CD14-positive monocyte (primary cell): ENCODE measurements at regions not wholly inside any gene's neighbourhood (a gene's known extent, or its start where the extent isn't known, plus 50 kb on each side); places are given as distances from the start of the nearest gene placed in this dataset.

Source experiments
- DNase-seq, 3 donors: peaks; one replicate each; pipeline ENCODE4 v3.0.0-alpha.2; 2011 to 2022
- H2AFZ ChIP-seq: 2 replicates; pipeline ENCODE4 v1.6.0; 2012; ENCODE audit warnings: mild to moderate bottlenecking, low read depth, low read length, inconsistent platforms; ENCODE audit not compliant: insufficient read depth, poor library complexity, severe bottlenecking
- H3K27ac ChIP-seq, 2 donors: 1 replicate in 1 of 2; 2 replicates in 1 of 2; pipeline ENCODE4 v1.5.1; 2012 to 2013; ENCODE audit warnings: low read length in 2 of 2, control low read depth in 1 of 2, inconsistent platforms in 1 of 2, low read depth in 1 of 2, mild to moderate bottlenecking in 1 of 2
- H3K27me3 ChIP-seq, 2 donors: one replicate each; pipeline versions ENCODE4 v1.6.0 to v1.6.1; 2011 to 2013; ENCODE audit warnings: low read length in 2 of 2; ENCODE audit not compliant: control insufficient read depth in 2 of 2, insufficient read depth in 2 of 2
- H3K36me3 ChIP-seq, 2 donors: replicated peaks in 1 of 2; 1 replicate in 1 of 2; 2 replicates in 1 of 2; pipeline versions ENCODE4 v1.5.1 to v1.6.1; 2012 to 2013; ENCODE audit warnings: low read length in 2 of 2, control low read depth in 1 of 2, inconsistent platforms in 1 of 2, mild to moderate bottlenecking in 1 of 2; ENCODE audit not compliant: insufficient read depth in 2 of 2, control insufficient read depth in 1 of 2
- H3K4me1 ChIP-seq, 2 donors: 1 replicate in 1 of 2; 2 replicates in 1 of 2; pipeline versions ENCODE4 v1.5.1 to v1.6.1; 2012 to 2013; ENCODE audit warnings: low read length in 2 of 2, control low read depth in 1 of 2, inconsistent platforms in 1 of 2, mild to moderate bottlenecking in 1 of 2, moderate library complexity in 1 of 2; ENCODE audit not compliant: insufficient read depth in 2 of 2, control insufficient read depth in 1 of 2
- H3K4me2 ChIP-seq: replicated peaks from 2 replicates; pipeline ENCODE3; 2012; ENCODE audit warnings: low read length, moderate library complexity, mild to moderate bottlenecking; ENCODE audit not compliant: poor library complexity, severe bottlenecking; ENCODE audit errors: extremely low read depth
- H3K4me3 ChIP-seq, 3 experiments: fragments of 200-600 bp in 1 of 3; sonication (generic) in 1 of 3; replicated peaks in 1 of 3; 1 replicate in 2 of 3; 2 replicates in 1 of 3; pipeline ENCODE4 v1.5.1; 2011 to 2013; ENCODE audit warnings: low read length in 3 of 3, mild to moderate bottlenecking in 3 of 3, control low read depth in 2 of 3, low read depth in 2 of 3, inconsistent platforms in 1 of 3, moderate library complexity in 1 of 3
- H3K79me2 ChIP-seq: 2 replicates; pipeline ENCODE4 v1.6.0; 2012; ENCODE audit warnings: mild to moderate bottlenecking, control low read depth, inconsistent platforms, low read length, moderate library complexity; ENCODE audit not compliant: insufficient read depth
- H3K9ac ChIP-seq: 2 replicates; pipeline ENCODE4 v1.6.0; 2017; ENCODE audit warnings: low read length, mild to moderate bottlenecking; ENCODE audit not compliant: insufficient read depth, poor library complexity, severe bottlenecking
- H3K9me3 ChIP-seq, 2 donors: replicated peaks in 1 of 2; 1 replicate in 1 of 2; 2 replicates in 1 of 2; pipeline versions ENCODE4 v1.5.1 to v1.6.1; 2012 to 2013; ENCODE audit warnings: low read length in 2 of 2, control low read depth in 1 of 2; ENCODE audit not compliant: control insufficient read depth in 1 of 2, insufficient read depth in 1 of 2
- H4K20me1 ChIP-seq: 2 replicates; pipeline ENCODE4 v1.6.0; 2012; ENCODE audit warnings: mild to moderate bottlenecking, low read length, control low read depth, moderate library complexity; ENCODE audit not compliant: insufficient read depth
- H3K27ac Mint-ChIP-seq, 7 donors: one replicate each; pipeline ENCODE4 v1.8.0; 2020; ENCODE audit warnings: mild to moderate bottlenecking in 7 of 7, mixed read lengths in 7 of 7, moderate library complexity in 6 of 7, inconsistent platforms in 2 of 7
- H3K27me3 Mint-ChIP-seq, 3 donors: one replicate each; pipeline ENCODE4 v1.8.0; 2021 to 2022; ENCODE audit warnings: low read depth in 3 of 3, mild to moderate bottlenecking in 3 of 3, mixed read lengths in 3 of 3, moderate library complexity in 3 of 3, inconsistent platforms in 1 of 3
- H3K36me3 Mint-ChIP-seq, 2 donors: one replicate each; pipeline ENCODE4 v1.8.0; 2020; ENCODE audit warnings: mixed read lengths in 2 of 2, inconsistent platforms in 1 of 2, mild to moderate bottlenecking in 1 of 2
- H3K4me1 Mint-ChIP-seq: one replicate; pipeline ENCODE4 v1.8.0; 2020; ENCODE audit warnings: mild to moderate bottlenecking, mixed read lengths
- H3K4me3 Mint-ChIP-seq, 2 donors: one replicate each; pipeline ENCODE4 v1.8.0; 2020; ENCODE audit warnings: mild to moderate bottlenecking in 2 of 2, mixed read lengths in 2 of 2, moderate library complexity in 1 of 2
- H3K9me3 Mint-ChIP-seq, 7 donors: one replicate each; pipeline ENCODE4 v1.8.0; 2020 to 2022; ENCODE audit warnings: mixed read lengths in 7 of 7, mild to moderate bottlenecking in 6 of 7, moderate library complexity in 6 of 7, inconsistent platforms in 2 of 7
- CTCF ChIP-seq: fragments of 200-600 bp; IDR thresholded peaks from one replicate; pipeline ENCODE4 v1.8.0; 2022; ENCODE audit warnings: antibody characterized with exemption, mild to moderate bottlenecking
- WGBS: methylation state at CpG from one replicate; pipeline ENCODE4 v1.1.5; 2013; ENCODE audit warnings: missing lambda C conversion rate; ENCODE audit not compliant: insufficient coverage; 5-methylcytosine and 5-hydroxymethylcytosine counted together
- intact Hi-C, 2 donors: fragments of 100-400 bp; cut with micrococcal nuclease; formaldehyde crosslinking; loops; one replicate each; pipeline versions ENCODE4 v1.15.0 to v1.15.1; 2023

- peaks cover 0 to 1% (median 0%) of the 10 kb centered on the region in 7 donors for H3K9me3 Mint-ChIP-seq
- no peak overlapping the region for H3K4me3 Mint-ChIP-seq
- Histone ChIP-seq H3K4me1 (no peaks in the 10 kb centered on the region), H2AFZ (no peak overlapping the region), H3K9ac (no peak overlapping the region), H3K4me2 (no peak overlapping the region), H3K36me3 (no peaks in the 10 kb centered on the region), H3K4me3 (no peak overlapping the region), H3K27ac (no peak overlapping the region), H3K27me3 (no peaks in the 10 kb centered on the region), H3K9me3 (no peaks in the 10 kb centered on the region), H3K79me2 (no peaks in the 10 kb centered on the region), H4K20me1 (no peaks in the 10 kb centered on the region)
- intact Hi-C loops, result no loop called here
- no peak for DNase-seq
- H3K4me1 Mint-ChIP-seq, result no peaks in the 10 kb centered on the region
- no peaks in the 10 kb centered on the region for H3K36me3 Mint-ChIP-seq
- no peak for TF ChIP-seq CTCF
- no peak overlapping the region for H3K27ac Mint-ChIP-seq
- no CpG with 5 or more reads among the region's 1 CpG for WGBS
- peaks cover 0 to 2% (median 0%) of the 10 kb centered on the region in 3 donors for H3K27me3 Mint-ChIP-seq
These were observed 225.0 kb upstream of the KIRREL3 start for GRCh38 chr11:127225619-127226018.

GRCh38 chr11:127224276-127224675 lies 223.7 kb upstream of the KIRREL3 start:
- Histone ChIP-seq H3K36me3 (no peaks in the 10 kb centered on the region), H4K20me1 (no peaks in the 10 kb centered on the region), H3K9me3 (no peaks in the 10 kb centered on the region), H3K27me3 (no peaks in the 10 kb centered on the region), H3K4me3 (no peak overlapping the region), H3K79me2 (no peaks in the 10 kb centered on the region), H3K4me1 (no peaks in the 10 kb centered on the region), H2AFZ (no peak overlapping the region), H3K4me2 (no peak overlapping the region), H3K9ac (no peak overlapping the region), H3K27ac (no peak overlapping the region)
- Mint-ChIP-seq H3K4me3 (no peak overlapping the region), H3K27ac (no peak overlapping the region), H3K4me1 (no peaks in the 10 kb centered on the region), H3K9me3 (peaks cover 0 to 1% (median 0%) of the 10 kb centered on the region in 7 donors), H3K27me3 (peaks cover 0 to 2% (median 0%) of the 10 kb centered on the region in 3 donors), H3K36me3 (no peaks in the 10 kb centered on the region)
- TF ChIP-seq CTCF, result no peak
- WGBS, result 67% methylated on average over 1 of the region's 2 CpGs
- DNase-seq, result no peak
- intact Hi-C loops, result no loop called here
